HEK293 (cell line): ENCODE measurements at regions not wholly inside any gene's neighbourhood (a gene's known extent, or its start where the extent isn't known, plus 50 kb on each side); places are given as distances from the start of the nearest gene placed in this dataset.

ENCODE experiments used
- BCL11A ChIP-seq: fragments of 450-650 bp; formaldehyde crosslinking; IDR thresholded peaks from 2 replicates; pipeline ENCODE4 v1.5.1; 2016; ENCODE audit warnings: low read depth, missing biosample characterization, missing genetic modification characterization
- CTCF ChIP-seq: fragments of 450-650 bp; formaldehyde crosslinking; IDR thresholded peaks from 2 replicates; pipeline ENCODE4 v1.5.1; 2016; ENCODE audit warnings: missing biosample characterization, missing genetic modification characterization
- GFI1B ChIP-seq: fragments of 450-650 bp; formaldehyde crosslinking; IDR thresholded peaks from 2 replicates; pipeline ENCODE4 v1.5.1; 2016; ENCODE audit warnings: missing biosample characterization, missing genetic modification characterization
- HOXA7 ChIP-seq: sonication (generic); formaldehyde crosslinking; IDR thresholded peaks from 2 replicates; pipeline ENCODE4 v1.8.1; 2022; ENCODE audit warnings: missing genetic modification reagents, borderline replicate concordance
- IKZF3 ChIP-seq: fragments of 450-650 bp; IDR thresholded peaks from 2 replicates; pipeline ENCODE4 v1.5.0; 2018; ENCODE audit warnings: missing biosample characterization, mild to moderate bottlenecking, missing genetic modification characterization, moderate library complexity
- SETDB1 ChIP-seq: IDR thresholded peaks from one replicate; pipeline ENCODE4 v1.6.1; 2017; ENCODE audit warnings: mild to moderate bottlenecking, low read length, moderate library complexity, mixed read lengths; ENCODE audit not compliant: insufficient read length
- TCF7L2 ChIP-seq: IDR thresholded peaks from 2 replicates; pipeline ENCODE4 v1.6.1; 2011; ENCODE audit warnings: low read depth, mild to moderate bottlenecking, inconsistent platforms, low read length, moderate library complexity, borderline replicate concordance
- ZNF175 ChIP-seq: fragments of 450-650 bp; formaldehyde crosslinking; IDR thresholded peaks from 2 replicates; pipeline ENCODE4 v1.5.1; 2016; ENCODE audit warnings: missing biosample characterization, missing genetic modification characterization
- ZNF2 ChIP-seq: fragments of 450-650 bp; formaldehyde crosslinking; IDR thresholded peaks from 2 replicates; pipeline ENCODE4 v1.5.1; 2016; ENCODE audit warnings: missing biosample characterization, missing genetic modification characterization
- ZNF223 ChIP-seq: fragments of 450-650 bp; formaldehyde crosslinking; IDR thresholded peaks from 2 replicates; pipeline ENCODE4 v1.5.1; 2016; ENCODE audit warnings: missing biosample characterization, missing genetic modification characterization
- ZNF302 ChIP-seq: fragments of 450-650 bp; formaldehyde crosslinking; IDR thresholded peaks from 2 replicates; pipeline ENCODE4 v1.5.1; 2016; ENCODE audit warnings: missing biosample characterization, missing genetic modification characterization, low read depth
- ZNF48 ChIP-seq: fragments of 450-650 bp; formaldehyde crosslinking; IDR thresholded peaks from 2 replicates; pipeline ENCODE4 v1.5.1; 2016; ENCODE audit warnings: missing biosample characterization, missing genetic modification characterization
- ZNF639 ChIP-seq: fragments of 450-650 bp; formaldehyde crosslinking; IDR thresholded peaks from 2 replicates; pipeline ENCODE4 v1.5.1; 2016; ENCODE audit warnings: missing biosample characterization, missing genetic modification characterization
- ZNF837 ChIP-seq: fragments of 450-650 bp; formaldehyde crosslinking; IDR thresholded peaks from 2 replicates; pipeline ENCODE4 v1.5.1; 2016; ENCODE audit warnings: missing biosample characterization, missing genetic modification characterization

GRCh38 chr15:47196048-47196447, 521.3 kb upstream of the SEMA6D start:
- TF ChIP-seq CTCF (tag by site-specific recombination) (peak; percentile 53), ZNF2 (tag by site-specific recombination) (no peak), IKZF3 (tag by site-specific recombination) (no peak), HOXA7 (no peak), BCL11A (tag by site-specific recombination) (no peak), ZNF223 (no peak), GFI1B (no peak), ZNF48 (tag by site-specific recombination) (no peak), ZNF175 (tag by site-specific recombination) (no peak), TCF7L2 (no peak), ZNF639 (tag by site-specific recombination) (no peak), SETDB1 (no peak), ZNF302 (tag by site-specific recombination) (no peak), ZNF837 (tag by site-specific recombination) (no peak)
